A673 (cell line): ENCODE measurements at regions not wholly inside any gene's neighbourhood (a gene's known extent, or its start where the extent isn't known, plus 50 kb on each side); places are given as distances from the start of the nearest gene placed in this dataset.

Experiments used
- EZH2 ChIP-seq: fragments of 200-600 bp; sonication (generic); IDR thresholded peaks from 2 replicates; pipeline ENCODE4 v1.6.1; 2017; ENCODE audit warnings: borderline replicate concordance, low read depth, mild to moderate bottlenecking, mixed read lengths, antibody characterized with exemption, low read length; ENCODE audit not compliant: poor library complexity, severe bottlenecking
- TF ChIP-seq, protein P1 (sequence below): fragments of 300-800, 200-600 bp; sonication (generic); conservative IDR thresholded peaks from 2 replicates; pipeline ENCODE4 v1.5.1; 2017; ENCODE audit warnings: low read depth, mild to moderate bottlenecking, antibody characterized with exemption, low read length, moderate library complexity, mixed read lengths

GRCh38 chr15:94026458-94027304 is 204.7 kb upstream of the MCTP2 start:
- TF ChIP-seq, protein P1, sequence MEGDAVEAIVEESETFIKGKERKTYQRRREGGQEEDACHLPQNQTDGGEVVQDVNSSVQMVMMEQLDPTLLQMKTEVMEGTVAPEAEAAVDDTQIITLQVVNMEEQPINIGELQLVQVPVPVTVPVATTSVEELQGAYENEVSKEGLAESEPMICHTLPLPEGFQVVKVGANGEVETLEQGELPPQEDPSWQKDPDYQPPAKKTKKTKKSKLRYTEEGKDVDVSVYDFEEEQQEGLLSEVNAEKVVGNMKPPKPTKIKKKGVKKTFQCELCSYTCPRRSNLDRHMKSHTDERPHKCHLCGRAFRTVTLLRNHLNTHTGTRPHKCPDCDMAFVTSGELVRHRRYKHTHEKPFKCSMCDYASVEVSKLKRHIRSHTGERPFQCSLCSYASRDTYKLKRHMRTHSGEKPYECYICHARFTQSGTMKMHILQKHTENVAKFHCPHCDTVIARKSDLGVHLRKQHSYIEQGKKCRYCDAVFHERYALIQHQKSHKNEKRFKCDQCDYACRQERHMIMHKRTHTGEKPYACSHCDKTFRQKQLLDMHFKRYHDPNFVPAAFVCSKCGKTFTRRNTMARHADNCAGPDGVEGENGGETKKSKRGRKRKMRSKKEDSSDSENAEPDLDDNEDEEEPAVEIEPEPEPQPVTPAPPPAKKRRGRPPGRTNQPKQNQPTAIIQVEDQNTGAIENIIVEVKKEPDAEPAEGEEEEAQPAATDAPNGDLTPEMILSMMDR = no peak
- no peak for TF ChIP-seq EZH2
